ENCODE measurements at regions not wholly inside any gene's neighbourhood (a gene's known extent, or its start where the extent isn't known, plus 50 kb on each side); places are given as distances from the start of the nearest gene placed in this dataset.
"Not testable (repeated sequence)": the region's sequence is repeated elsewhere in the genome, so short reads cannot be mapped to it uniquely, and the experiment has no call there.

GRCh38 chr2:107694667-107695066 lies 132.0 kb upstream of the RGPD4 start:
- DNase-seq (ENCODE audit: low spot score) (no peak), ATAC-seq (peak; percentile 48)
- intact Hi-C loops (cut with DNase I), result loop anchor here (1.0 kb wide), 1 partner anchor 111 kb away; no protein-coding TSS in a partner anchor

DNA sequence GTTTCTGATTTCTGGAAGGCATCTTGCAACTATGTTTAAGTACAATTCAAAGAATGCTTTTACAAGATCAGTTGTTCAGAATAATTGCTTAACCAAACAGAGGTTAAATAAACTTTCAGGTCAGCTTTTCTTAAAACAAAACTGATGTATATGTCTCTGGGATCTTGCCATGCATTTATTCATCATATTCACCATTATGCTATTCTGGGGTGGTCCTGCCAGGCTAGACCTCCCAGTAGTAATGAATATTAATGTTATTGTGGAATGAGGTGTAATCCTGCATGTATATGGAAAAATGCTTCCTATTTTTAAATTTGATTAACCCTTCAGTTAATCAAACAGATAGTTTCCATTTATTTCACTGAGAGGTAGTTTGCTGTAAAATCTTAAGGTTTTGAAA lies 129.3 kb upstream of the RGPD4 start:
- DNase-seq (ENCODE audit: low spot score) (no peak), ATAC-seq (no peak)
- intact Hi-C loops (cut with DNase I), result no loop called here

GRCh38 chr2:107698861-107699260 lies 127.8 kb upstream of the RGPD4 start:
- intact Hi-C loops (cut with DNase I), result no loop called here
- DNase-seq (ENCODE audit: low spot score) (no peak), ATAC-seq (no peak)

GRCh38 chr2:107700073-107700472 lies 126.6 kb upstream of the RGPD4 start:
- intact Hi-C loops (cut with DNase I), result no loop called here
- no peak for ATAC-seq
- DNase-seq (ENCODE audit: low spot score), result no peak

DNA sequence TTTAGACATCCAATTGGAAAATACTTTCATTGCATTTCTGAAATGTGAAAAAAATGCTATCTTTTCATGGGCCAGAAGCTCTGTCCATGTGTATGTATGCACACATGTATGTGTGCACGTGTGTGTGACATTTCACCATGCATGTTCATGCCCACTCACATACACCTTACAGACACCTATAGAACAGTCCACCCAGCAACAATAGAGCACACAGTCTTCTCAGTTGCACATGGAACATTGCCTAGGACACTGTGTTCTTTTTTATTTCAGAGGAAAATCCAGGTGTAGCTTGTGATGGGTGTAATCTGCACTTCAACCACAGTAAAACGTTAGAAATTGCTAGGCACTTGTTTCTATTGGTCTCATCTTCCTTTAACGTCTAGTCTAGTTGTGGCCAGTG lies 114.8 kb upstream of the RGPD4 start:
- ATAC-seq, result no peak
- DNase-seq (ENCODE audit: low spot score), result no peak
- intact Hi-C loops (cut with DNase I), result no loop called here

GRCh38 chr2:107712857-107713256 lies 113.8 kb upstream of the RGPD4 start:
- ATAC-seq, result no peak
- DNase-seq (ENCODE audit: low spot score), result no peak
- intact Hi-C loops (cut with DNase I), result no loop called here

DNA sequence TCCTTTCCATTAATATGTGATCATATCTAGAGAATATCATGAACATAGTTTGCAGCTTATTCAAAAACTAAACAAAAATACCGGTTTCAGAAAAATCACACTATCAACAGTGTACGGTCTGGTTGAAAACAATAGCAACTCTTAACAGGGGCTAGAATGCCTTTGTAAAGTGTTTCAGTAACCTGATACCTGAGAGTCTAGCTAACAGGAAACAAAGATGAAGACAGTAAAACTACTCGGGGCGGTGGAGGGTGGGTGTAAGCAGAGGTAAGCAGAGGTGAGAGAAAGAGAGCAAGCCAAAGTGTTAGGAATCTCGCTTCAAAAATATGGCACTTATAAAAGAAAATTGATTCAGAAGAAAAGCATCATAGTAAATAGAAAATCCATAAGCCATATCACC lies 109.0 kb upstream of the RGPD4 start:
- no peak for ATAC-seq
- intact Hi-C loops (cut with DNase I), result no loop called here
- DNase-seq (ENCODE audit: low spot score), result no peak

- ATAC-seq (no peak), DNase-seq (ENCODE audit: low spot score) (no peak)
- intact Hi-C loops (cut with DNase I), result no loop called here
Measured at GRCh38 chr2:107719141-107719540, 107.6 kb upstream of the RGPD4 start.

GRCh38 chr2:107719836-107720235 lies 106.9 kb upstream of the RGPD4 start:
- no peak for ATAC-seq
- no peak for DNase-seq (ENCODE audit: low spot score)
- intact Hi-C loops (cut with DNase I), result no loop called here

- ATAC-seq (no peak), DNase-seq (ENCODE audit: low spot score) (no peak)
- intact Hi-C loops (cut with DNase I), result no loop called here
Measured at GRCh38 chr2:107721178-107721577, 105.5 kb upstream of the RGPD4 start.

DNA sequence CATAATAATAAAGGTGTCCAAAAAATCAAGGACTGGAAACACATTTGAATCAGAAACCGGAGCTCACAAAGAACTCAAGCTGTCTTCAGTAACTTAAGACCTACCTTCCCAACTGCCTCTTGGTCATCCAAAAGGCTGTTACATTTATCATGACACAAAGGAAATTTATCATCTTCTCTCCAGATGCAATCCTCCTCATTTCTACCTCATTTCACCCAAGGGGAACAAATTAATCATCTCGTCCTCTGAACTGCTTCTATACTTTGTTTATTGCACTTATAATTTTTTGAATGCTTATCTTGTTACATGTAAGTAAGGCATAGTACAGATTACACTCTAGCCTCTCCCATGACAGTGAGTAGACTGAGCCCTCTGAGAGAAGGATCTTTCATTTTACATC lies 105.1 kb upstream of the RGPD4 start:
- intact Hi-C loops (cut with DNase I), result no loop called here
- DNase-seq (ENCODE audit: low spot score) (no peak), ATAC-seq (no peak)

- DNase-seq (ENCODE audit: low spot score); ATAC-seq; intact Hi-C loops (cut with DNase I): not testable (repeated sequence)
Measured at GRCh38 chr2:107725824-107726223, 100.9 kb upstream of the RGPD4 start.

DNA sequence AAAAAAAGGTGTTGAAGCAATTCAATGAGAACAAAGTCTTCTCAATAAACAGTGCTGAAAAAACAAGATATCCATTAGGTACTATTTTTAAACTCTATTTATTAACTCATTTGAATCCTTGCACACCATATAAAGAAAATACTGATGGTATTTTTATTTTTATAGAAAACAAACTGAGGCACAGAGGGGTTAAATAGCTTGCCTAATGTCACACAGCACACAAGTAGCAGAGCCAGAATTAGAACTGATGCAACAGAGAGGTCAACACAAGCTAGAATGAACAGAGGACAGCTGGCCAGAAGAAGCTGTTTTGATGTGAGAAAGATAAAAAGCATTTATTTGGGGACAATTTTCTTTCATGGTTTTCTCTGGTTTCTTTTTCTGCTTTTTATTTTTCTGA lies 99.4 kb upstream of the RGPD4 start:
- intact Hi-C loops (cut with DNase I), result no loop called here
- ATAC-seq, result no peak
- DNase-seq (ENCODE audit: low spot score), result no peak

- ATAC-seq, result no peak
- no peak for DNase-seq (ENCODE audit: low spot score)
- intact Hi-C loops (cut with DNase I), result no loop called here
Measured at GRCh38 chr2:107728586-107728985, 98.1 kb upstream of the RGPD4 start.

GRCh38 chr2:107729440-107729839 lies 97.3 kb upstream of the RGPD4 start:
- no peak for DNase-seq (ENCODE audit: low spot score)
- no peak for ATAC-seq
- intact Hi-C loops (cut with DNase I), result no loop called here

DNA sequence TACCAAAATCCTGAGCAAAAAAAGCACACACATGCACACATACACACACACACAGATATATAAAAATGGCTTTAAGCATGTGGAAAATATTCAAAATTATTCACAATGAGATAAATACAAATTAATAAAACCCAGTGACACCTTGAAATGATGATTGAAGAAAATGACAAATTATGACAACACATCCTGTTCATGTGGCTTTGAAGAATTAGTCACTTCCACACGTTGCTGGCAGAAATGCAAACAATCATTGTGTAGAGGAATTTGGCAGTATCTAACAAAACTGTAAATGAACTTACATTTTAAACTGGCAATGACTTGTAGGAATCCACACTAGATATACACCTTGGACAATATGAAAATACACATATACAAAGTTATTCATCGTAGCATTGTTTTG lies 95.8 kb upstream of the RGPD4 start:
- intact Hi-C loops (cut with DNase I), result no loop called here
- ATAC-seq (no peak), DNase-seq (ENCODE audit: low spot score) (no peak)

DNA sequence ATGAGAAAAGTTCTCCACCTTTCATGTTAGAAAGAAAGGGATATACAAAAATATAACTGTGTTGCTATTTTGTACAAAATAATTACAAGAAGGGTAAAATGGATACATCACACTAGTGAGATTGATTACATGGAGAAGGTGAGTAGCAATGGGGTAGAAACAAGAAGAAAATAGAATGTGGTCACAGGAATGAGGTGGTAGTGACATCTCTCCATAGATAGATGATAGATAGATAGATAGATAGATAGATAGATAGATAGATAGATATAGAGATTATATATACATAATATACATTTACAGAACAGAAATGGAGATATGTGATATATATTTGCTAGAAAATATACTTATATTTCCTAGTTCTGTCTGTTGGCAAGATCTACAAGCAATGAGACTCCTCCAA lies 95.3 kb upstream of the RGPD4 start:
- no peak for ATAC-seq

DNA sequence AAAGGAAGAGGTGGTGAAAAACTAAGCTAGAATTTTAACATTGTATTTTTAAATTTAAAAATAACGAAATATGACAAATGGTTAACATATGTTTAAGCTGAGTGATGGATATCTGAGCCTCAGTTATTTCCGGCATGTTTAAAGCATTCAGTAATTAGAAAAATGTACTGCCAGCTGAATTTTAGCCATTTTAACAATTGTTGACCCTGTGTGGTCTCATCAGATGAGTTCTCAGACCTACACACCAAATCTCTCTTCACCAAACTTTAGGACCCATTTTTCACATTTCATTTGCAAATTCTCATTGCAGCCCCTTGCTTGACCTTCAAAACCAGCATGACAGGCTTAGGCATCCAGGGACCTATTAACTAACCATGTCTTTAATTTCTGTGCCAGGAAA lies 91.5 kb upstream of the RGPD4 start:
- ATAC-seq, result no peak
- DNase-seq (ENCODE audit: low spot score), result no peak
- intact Hi-C loops (cut with DNase I), result no loop called here

More for the DNA sequence above, 95.3 kb upstream of the RGPD4 start:
- DNase-seq (ENCODE audit: low spot score), result no peak
- intact Hi-C loops (cut with DNase I), result no loop called here

DNA sequence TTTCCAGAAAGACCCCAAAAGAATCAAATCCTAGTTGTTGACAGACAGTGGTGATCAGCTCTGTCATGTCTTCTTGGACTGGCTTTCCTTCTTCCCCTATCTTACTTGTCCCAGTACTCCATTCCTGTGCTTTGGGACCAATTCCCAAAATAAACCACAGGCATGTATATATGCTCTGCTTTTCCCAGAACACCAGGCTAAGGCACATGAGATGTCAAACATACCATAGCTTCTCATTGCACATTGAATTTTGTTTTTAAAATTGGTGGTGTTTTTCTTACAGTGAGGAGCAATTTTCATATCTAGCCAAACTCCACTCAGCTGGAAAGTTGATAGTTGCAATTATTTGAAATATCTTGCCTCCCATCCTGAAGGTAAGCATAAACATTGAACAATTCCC lies 88.9 kb upstream of the RGPD4 start:
- ATAC-seq (no peak), DNase-seq (ENCODE audit: low spot score) (no peak)
- intact Hi-C loops (cut with DNase I), result no loop called here

- no peak for DNase-seq (ENCODE audit: low spot score)
- intact Hi-C loops (cut with DNase I), result no loop called here
- ATAC-seq, result no peak
Measured at GRCh38 chr2:107738266-107738665, 88.4 kb upstream of the RGPD4 start.

DNA sequence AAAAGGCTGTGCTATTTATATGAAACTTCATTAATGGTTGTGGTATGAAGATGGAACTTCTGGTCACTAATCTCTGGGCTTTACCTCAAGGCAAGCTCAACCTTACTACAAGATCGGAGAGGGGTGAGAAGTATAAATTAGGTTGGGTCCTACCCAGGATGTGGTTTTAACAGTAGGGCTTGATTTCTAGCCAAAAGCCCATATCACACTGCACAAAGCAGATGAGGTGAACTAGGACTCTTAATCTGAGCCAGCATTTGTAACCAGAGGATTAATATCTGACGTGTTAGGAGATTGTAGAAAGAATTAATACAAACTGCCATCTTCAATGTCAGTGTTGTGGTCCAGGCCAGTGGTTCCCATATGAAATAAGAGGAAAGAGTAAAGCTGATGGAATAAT lies 86.4 kb upstream of the RGPD4 start:
- DNase-seq (ENCODE audit: low spot score) (no peak), ATAC-seq (no peak)
- intact Hi-C loops (cut with DNase I), result no loop called here

DNA sequence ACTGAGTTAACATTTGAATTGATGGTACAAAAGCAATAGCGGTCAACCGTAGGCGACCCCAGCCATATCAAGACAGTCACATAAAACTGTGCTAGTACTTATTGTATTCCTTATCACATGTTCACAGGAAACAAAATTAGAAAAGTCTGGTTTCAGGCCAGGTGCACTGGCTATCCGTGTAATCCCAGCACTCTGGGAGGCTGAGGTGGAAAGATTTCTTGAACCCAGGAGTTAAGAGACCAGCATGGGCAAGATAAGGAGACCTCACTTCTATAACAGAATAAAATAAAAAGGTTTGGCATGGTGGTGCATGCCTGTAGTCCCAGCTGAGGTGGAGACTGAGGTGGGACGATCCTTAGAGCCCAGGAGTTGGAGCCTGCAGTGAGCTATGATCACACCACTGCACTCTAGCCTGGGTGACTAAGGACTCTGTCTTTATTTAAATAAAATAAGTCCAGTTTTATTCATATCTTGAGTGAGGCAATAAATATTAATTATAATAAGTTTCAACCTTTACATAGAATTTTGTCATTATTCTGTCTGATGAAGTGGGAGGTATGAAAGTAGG lies 84.1 kb upstream of the RGPD4 start:
- intact Hi-C loops (cut with DNase I), result no loop called here
- ATAC-seq (no peak), DNase-seq (ENCODE audit: low spot score) (no peak)
